ENCODE measurements at regions not wholly inside any gene's neighbourhood (a gene's known extent, or its start where the extent isn't known, plus 50 kb on each side); places are given as distances from the start of the nearest gene placed in this dataset.

DNA sequence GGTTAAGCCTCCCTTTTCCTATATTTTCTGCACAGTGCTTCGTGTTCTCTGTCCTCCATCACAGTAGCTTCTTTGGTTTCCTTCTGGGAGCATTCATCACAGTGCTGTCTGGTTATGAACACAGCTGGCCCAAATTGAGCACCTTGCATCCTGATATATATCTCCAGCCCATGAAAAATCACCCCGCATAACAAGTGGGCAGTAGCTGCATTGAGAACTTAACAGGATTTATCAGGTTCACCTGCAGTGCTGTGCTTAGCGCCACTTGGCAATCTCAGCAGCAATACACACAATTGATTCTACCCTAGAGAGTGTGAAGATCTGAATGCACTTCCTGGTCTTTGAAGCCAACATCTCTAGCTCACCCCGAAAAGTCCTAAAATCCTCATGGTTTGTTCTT is 408.0 kb downstream of the RNF144A start (continued):
- TF ChIP-seq, protein P1, sequence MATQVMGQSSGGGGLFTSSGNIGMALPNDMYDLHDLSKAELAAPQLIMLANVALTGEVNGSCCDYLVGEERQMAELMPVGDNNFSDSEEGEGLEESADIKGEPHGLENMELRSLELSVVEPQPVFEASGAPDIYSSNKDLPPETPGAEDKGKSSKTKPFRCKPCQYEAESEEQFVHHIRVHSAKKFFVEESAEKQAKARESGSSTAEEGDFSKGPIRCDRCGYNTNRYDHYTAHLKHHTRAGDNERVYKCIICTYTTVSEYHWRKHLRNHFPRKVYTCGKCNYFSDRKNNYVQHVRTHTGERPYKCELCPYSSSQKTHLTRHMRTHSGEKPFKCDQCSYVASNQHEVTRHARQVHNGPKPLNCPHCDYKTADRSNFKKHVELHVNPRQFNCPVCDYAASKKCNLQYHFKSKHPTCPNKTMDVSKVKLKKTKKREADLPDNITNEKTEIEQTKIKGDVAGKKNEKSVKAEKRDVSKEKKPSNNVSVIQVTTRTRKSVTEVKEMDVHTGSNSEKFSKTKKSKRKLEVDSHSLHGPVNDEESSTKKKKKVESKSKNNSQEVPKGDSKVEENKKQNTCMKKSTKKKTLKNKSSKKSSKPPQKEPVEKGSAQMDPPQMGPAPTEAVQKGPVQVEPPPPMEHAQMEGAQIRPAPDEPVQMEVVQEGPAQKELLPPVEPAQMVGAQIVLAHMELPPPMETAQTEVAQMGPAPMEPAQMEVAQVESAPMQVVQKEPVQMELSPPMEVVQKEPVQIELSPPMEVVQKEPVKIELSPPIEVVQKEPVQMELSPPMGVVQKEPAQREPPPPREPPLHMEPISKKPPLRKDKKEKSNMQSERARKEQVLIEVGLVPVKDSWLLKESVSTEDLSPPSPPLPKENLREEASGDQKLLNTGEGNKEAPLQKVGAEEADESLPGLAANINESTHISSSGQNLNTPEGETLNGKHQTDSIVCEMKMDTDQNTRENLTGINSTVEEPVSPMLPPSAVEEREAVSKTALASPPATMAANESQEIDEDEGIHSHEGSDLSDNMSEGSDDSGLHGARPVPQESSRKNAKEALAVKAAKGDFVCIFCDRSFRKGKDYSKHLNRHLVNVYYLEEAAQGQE (IDR thresholded peaks at IDR 0.05; ENCODE audit: low read depth), result no peak

DNA sequence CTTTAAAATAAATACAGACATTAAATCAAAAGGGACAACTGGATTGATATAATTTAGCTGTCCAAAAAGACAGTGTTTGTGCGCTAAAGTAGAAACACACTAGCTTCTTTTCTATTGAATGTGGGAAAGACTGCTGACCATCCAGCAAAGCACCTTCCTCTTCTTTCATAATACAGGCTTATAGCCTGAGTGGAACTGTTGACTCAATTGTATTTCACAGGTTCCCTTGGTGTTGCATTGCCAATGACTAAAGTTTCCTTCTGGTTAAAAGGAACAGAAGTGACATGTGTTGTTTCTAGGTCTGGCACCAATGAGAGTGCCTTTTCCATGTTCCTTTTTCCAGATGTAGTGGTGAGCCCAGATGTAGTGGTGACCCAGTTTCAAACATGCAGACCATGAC is 412.3 kb downstream of the RNF144A start:
- Histone ChIP-seq H3K9me3 (ENCODE audit: control insufficient read depth in 1 of 2, insufficient read depth in 1 of 2, low read depth in 1 of 2, low read length in 2 of 2) (no peaks in the 10 kb centered on the region), H3K4me2 (ENCODE audit: low read length) (no peak overlapping the region), H4K20me1 (ENCODE audit: insufficient read depth) (no peaks in the 10 kb centered on the region), H2AFZ (ENCODE audit: low read depth, low read length, poor library complexity, severe bottlenecking) (no peak overlapping the region), H3K9ac (ENCODE audit: low read length) (no peak overlapping the region), H3K4me1 (ENCODE audit: control insufficient read depth in 1 of 2, insufficient read depth in 2 of 2, low read length in 2 of 2) (no peaks in the 10 kb centered on the region), H3K4me3 (replicated peaks in 1 of 2; ENCODE audit: low read depth in 1 of 2, low read length in 2 of 2) (no peak overlapping the region), H3K79me2 (ENCODE audit: insufficient read depth, low read length) (no peaks in the 10 kb centered on the region), H3K36me3 (ENCODE audit: control insufficient read depth in 1 of 2, insufficient read depth in 2 of 2, low read length in 2 of 2) (no peaks in the 10 kb centered on the region), H3K9me2 (ENCODE audit: insufficient read depth) (no peaks in the 10 kb centered on the region), H3K27me3 (ENCODE audit: insufficient read depth, low read length) (peaks cover 26% of the 10 kb centered on the region), H3K27ac (ENCODE audit: low read depth, low read length) (no peak overlapping the region)
- CTCF ChIA-PET, result no interaction called here
- intact Hi-C loops (cut with micrococcal nuclease), result no loop called here
- ATAC-seq (no peak), DNase-seq (ENCODE audit: low read depth, low spot score) (no peak)
- TF ChIP-seq JUND (IDR thresholded peaks at IDR 0.05) (no peak), SIN3A (IDR thresholded peaks at IDR 0.05; ENCODE audit: low read depth) (no peak)
- RAD21 ChIA-PET (ENCODE audit: low non-redundant PET in 1 of 2, low total read pairs in 2 of 2, uncharacterized antibody in 2 of 2, unreplicated experiment in 2 of 2), result no interaction called here
- no TSS peak for BruUV-seq (replicated peaks)
- POLR2A ChIA-PET, result no interaction called here

DNA sequence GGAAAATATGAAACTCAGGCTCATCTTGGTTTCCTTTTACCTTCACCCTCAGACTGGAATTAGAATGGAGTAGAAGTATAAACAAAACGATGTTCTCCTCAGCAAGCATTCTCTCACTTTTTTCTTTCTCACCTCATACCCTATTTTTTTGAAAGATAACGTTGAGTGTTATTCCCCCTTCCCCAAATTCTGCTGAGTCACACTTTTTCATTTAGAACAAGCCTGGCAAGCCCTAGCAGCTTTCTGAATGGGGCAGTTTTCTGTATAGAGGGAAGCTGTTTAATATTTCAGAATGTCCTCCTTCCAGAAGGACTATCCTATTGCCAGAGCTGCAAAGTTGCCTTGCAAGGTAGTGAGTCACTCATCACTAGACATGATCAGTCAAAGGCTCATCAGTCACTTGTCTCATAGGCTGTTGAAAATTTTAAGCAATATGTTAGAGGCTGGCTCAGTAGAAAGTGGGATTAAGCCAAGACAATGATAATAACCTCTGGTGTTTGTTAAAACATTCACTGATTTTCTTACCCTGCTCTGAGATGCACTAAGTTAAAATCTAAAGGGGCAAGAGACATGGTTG is 416.1 kb downstream of the RNF144A start:
- Histone ChIP-seq H3K4me1 (ENCODE audit: control insufficient read depth in 1 of 2, insufficient read depth in 2 of 2, low read length in 2 of 2) (no peaks in the 10 kb centered on the region), H3K27me3 (ENCODE audit: insufficient read depth, low read length) (peaks cover 24% of the 10 kb centered on the region), H3K4me3 (replicated peaks in 1 of 2; ENCODE audit: low read depth in 1 of 2, low read length in 2 of 2) (no peak overlapping the region), H3K9me3 (ENCODE audit: control insufficient read depth in 1 of 2, insufficient read depth in 1 of 2, low read depth in 1 of 2, low read length in 2 of 2) (no peaks in the 10 kb centered on the region), H3K36me3 (ENCODE audit: control insufficient read depth in 1 of 2, insufficient read depth in 2 of 2, low read length in 2 of 2) (no peaks in the 10 kb centered on the region), H2AFZ (ENCODE audit: low read depth, low read length, poor library complexity, severe bottlenecking) (no peak overlapping the region), H3K9ac (ENCODE audit: low read length) (no peak overlapping the region), H4K20me1 (ENCODE audit: insufficient read depth) (no peaks in the 10 kb centered on the region), H3K79me2 (ENCODE audit: insufficient read depth, low read length) (no peaks in the 10 kb centered on the region), H3K4me2 (ENCODE audit: low read length) (no peak overlapping the region), H3K9me2 (ENCODE audit: insufficient read depth) (no peaks in the 10 kb centered on the region), H3K27ac (ENCODE audit: low read depth, low read length) (no peak overlapping the region)
- CTCF ChIA-PET, result no interaction called here
- RAD21 ChIA-PET (ENCODE audit: low non-redundant PET in 1 of 2, low total read pairs in 2 of 2, uncharacterized antibody in 2 of 2, unreplicated experiment in 2 of 2), result no interaction called here
- DNase-seq (ENCODE audit: low read depth, low spot score) (no peak), ATAC-seq (no peak)
- BruUV-seq (replicated peaks), result no TSS peak
- intact Hi-C loops (cut with micrococcal nuclease), result no loop called here
- POLR2A ChIA-PET, result no interaction called here
- no peak for TF ChIP-seq EZH2 (IDR thresholded peaks at IDR 0.05)
- no peak for TF ChIP-seq ELF1 (IDR thresholded peaks at IDR 0.05; ENCODE audit: borderline replicate concordance, low read depth)
- TF ChIP-seq CBX3 (IDR thresholded peaks at IDR 0.05; ENCODE audit: low read depth), result no peak
- no peak for TF ChIP-seq SP1 (IDR thresholded peaks at IDR 0.05; ENCODE audit: low read depth)
- TF ChIP-seq YY1 (IDR thresholded peaks at IDR 0.05; ENCODE audit: extremely low read depth, insufficient replicate concordance, low read depth, low read length), result no peak
- TF ChIP-seq TCF7L2 (IDR thresholded peaks at IDR 0.05; ENCODE audit: borderline replicate concordance, extremely low read depth, insufficient read depth, insufficient read length), result no peak
- TF ChIP-seq, protein P2, sequence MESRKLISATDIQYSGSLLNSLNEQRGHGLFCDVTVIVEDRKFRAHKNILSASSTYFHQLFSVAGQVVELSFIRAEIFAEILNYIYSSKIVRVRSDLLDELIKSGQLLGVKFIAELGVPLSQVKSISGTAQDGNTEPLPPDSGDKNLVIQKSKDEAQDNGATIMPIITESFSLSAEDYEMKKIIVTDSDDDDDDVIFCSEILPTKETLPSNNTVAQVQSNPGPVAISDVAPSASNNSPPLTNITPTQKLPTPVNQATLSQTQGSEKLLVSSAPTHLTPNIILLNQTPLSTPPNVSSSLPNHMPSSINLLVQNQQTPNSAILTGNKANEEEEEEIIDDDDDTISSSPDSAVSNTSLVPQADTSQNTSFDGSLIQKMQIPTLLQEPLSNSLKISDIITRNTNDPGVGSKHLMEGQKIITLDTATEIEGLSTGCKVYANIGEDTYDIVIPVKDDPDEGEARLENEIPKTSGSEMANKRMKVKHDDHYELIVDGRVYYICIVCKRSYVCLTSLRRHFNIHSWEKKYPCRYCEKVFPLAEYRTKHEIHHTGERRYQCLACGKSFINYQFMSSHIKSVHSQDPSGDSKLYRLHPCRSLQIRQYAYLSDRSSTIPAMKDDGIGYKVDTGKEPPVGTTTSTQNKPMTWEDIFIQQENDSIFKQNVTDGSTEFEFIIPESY (IDR thresholded peaks at IDR 0.05; ENCODE audit: extremely low read depth, insufficient replicate concordance, low read length), result no peak
- TF ChIP-seq, protein P3, sequence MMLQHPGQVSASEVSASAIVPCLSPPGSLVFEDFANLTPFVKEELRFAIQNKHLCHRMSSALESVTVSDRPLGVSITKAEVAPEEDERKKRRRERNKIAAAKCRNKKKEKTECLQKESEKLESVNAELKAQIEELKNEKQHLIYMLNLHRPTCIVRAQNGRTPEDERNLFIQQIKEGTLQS (IDR thresholded peaks at IDR 0.05), result no peak
- no peak for TF ChIP-seq POLR2AphosphoS5 (IDR thresholded peaks at IDR 0.05; ENCODE audit: low read depth, low read length)
